ENCODE measurements at regions not wholly inside any gene's neighbourhood (a gene's known extent, or its start where the extent isn't known, plus 50 kb on each side); places are given as distances from the start of the nearest gene placed in this dataset.

GRCh38 chr2:128644156-128644555, 325.5 kb upstream of the HS6ST1 start:
- no peaks in the 10 kb centered on the region for H3K27me3 ChIP-seq (ENCODE audit: control insufficient read depth, extremely low read depth, insufficient read depth, low read length)
- no peak overlapping the region for H2AFZ ChIP-seq (ENCODE audit: control insufficient read depth, low read length)
- dilution Hi-C loops (cut with MboI; ENCODE audit: extremely low pct_ligation_motif_present, low sequenced_read_pairs) = no loop called here
- DNase-seq (ENCODE audit: low read depth, low spot score) (no peak), FAIRE-seq (no peak)
- no peaks in the 10 kb centered on the region for H3K9me3 ChIP-seq (ENCODE audit: control insufficient read depth, low read depth, low read length)
- no peak overlapping the region for H3K4me3 ChIP-seq (ENCODE audit: control insufficient read depth in 2 of 3, extremely low read depth in 1 of 3, insufficient read depth in 2 of 3, low read depth in 1 of 3, low read length in 3 of 3)
- H3K9me1 ChIP-seq (ENCODE audit: control insufficient read depth, extremely low read depth, insufficient read depth, low read length) = no peaks in the 10 kb centered on the region
- H3K4me1 ChIP-seq (ENCODE audit: control insufficient read depth, extremely low read depth, insufficient read depth, low read length) = no peaks in the 10 kb centered on the region
- no peak overlapping the region for H3K4me2 ChIP-seq (ENCODE audit: control insufficient read depth, extremely low read depth, insufficient read depth, low read depth, low read length)
- no peak overlapping the region for H3K27ac ChIP-seq (ENCODE audit: control insufficient read depth, insufficient read depth, low read length)
- no peaks in the 10 kb centered on the region for H3K79me2 ChIP-seq (ENCODE audit: control insufficient read depth, insufficient read depth, low read length)
- H3K9ac ChIP-seq (ENCODE audit: control insufficient read depth, extremely low read depth, insufficient read depth, low read length) = no peak overlapping the region
- no peak for TF ChIP-seq EZH2 (IDR thresholded peaks at IDR 0.05; ENCODE audit: low read length)
- no peak for TF ChIP-seq CTCF (optimal IDR thresholded peaks at IDR 0.05 in 1 of 3, IDR thresholded peaks at IDR 0.05 in 1 of 3, conservative IDR thresholded peaks at IDR 0.05 in 1 of 3; ENCODE audit: extremely low read depth in 1 of 3, insufficient read depth in 2 of 3, low read length in 3 of 3)
- H4K20me1 ChIP-seq (ENCODE audit: control insufficient read depth, extremely low read depth, insufficient read depth, low read length) = no peaks in the 10 kb centered on the region
- no peaks in the 10 kb centered on the region for H3K36me3 ChIP-seq (ENCODE audit: control insufficient read depth in 2 of 2, extremely low read depth in 1 of 2, insufficient read depth in 2 of 2, low read length in 2 of 2)

GRCh38 chr2:128644718-128645256, 326.1 kb upstream of the HS6ST1 start:
- H4K20me1 ChIP-seq (ENCODE audit: control insufficient read depth, extremely low read depth, insufficient read depth, low read length) = no peaks in the 10 kb centered on the region
- FAIRE-seq (no peak), DNase-seq (ENCODE audit: low read depth, low spot score) (no peak)
- TF ChIP-seq EZH2 (IDR thresholded peaks at IDR 0.05; ENCODE audit: low read length) (no peak), CTCF (optimal IDR thresholded peaks at IDR 0.05 in 1 of 3, IDR thresholded peaks at IDR 0.05 in 1 of 3, conservative IDR thresholded peaks at IDR 0.05 in 1 of 3; ENCODE audit: extremely low read depth in 1 of 3, insufficient read depth in 2 of 3, low read length in 3 of 3) (peak in 1 of 3 experiments; percentile 33)
- H3K27me3 ChIP-seq (ENCODE audit: control insufficient read depth, extremely low read depth, insufficient read depth, low read length) = no peaks in the 10 kb centered on the region
- no peaks in the 10 kb centered on the region for H3K4me1 ChIP-seq (ENCODE audit: control insufficient read depth, extremely low read depth, insufficient read depth, low read length)
- no peaks in the 10 kb centered on the region for H3K9me1 ChIP-seq (ENCODE audit: control insufficient read depth, extremely low read depth, insufficient read depth, low read length)
- H3K4me2 ChIP-seq (ENCODE audit: control insufficient read depth, extremely low read depth, insufficient read depth, low read depth, low read length) = no peak overlapping the region
- no peak overlapping the region for H3K4me3 ChIP-seq (ENCODE audit: control insufficient read depth in 2 of 3, extremely low read depth in 1 of 3, insufficient read depth in 2 of 3, low read depth in 1 of 3, low read length in 3 of 3)
- H3K9ac ChIP-seq (ENCODE audit: control insufficient read depth, extremely low read depth, insufficient read depth, low read length) = no peak overlapping the region
- H3K9me3 ChIP-seq (ENCODE audit: control insufficient read depth, low read depth, low read length) = no peaks in the 10 kb centered on the region
- no peaks in the 10 kb centered on the region for H3K79me2 ChIP-seq (ENCODE audit: control insufficient read depth, insufficient read depth, low read length)
- no peak overlapping the region for H3K27ac ChIP-seq (ENCODE audit: control insufficient read depth, insufficient read depth, low read length)
- H2AFZ ChIP-seq (ENCODE audit: control insufficient read depth, low read length) = no peak overlapping the region
- dilution Hi-C loops (cut with MboI; ENCODE audit: extremely low pct_ligation_motif_present, low sequenced_read_pairs) = no loop called here
- no peaks in the 10 kb centered on the region for H3K36me3 ChIP-seq (ENCODE audit: control insufficient read depth in 2 of 2, extremely low read depth in 1 of 2, insufficient read depth in 2 of 2, low read length in 2 of 2)
